Lower leg skin (tissue), 3 donors: ENCODE measurements at regions not wholly inside any gene's neighbourhood (a gene's known extent, or its start where the extent isn't known, plus 50 kb on each side); places are given as distances from the start of the nearest gene placed in this dataset.

Experiments used
- POLR2A ChIP-seq, 2 donors: fragments of 450-650 bp; IDR thresholded peaks; one replicate each; pipeline ENCODE4 v1.6.1; 2016 to 2017; ENCODE audit warnings: antibody characterized with exemption in 2 of 2, mild to moderate bottlenecking in 1 of 2, moderate library complexity in 1 of 2
- TF ChIP-seq, protein P1 (sequence below), 3 donors: fragments of 450-650 bp; IDR thresholded peaks; one replicate each; pipeline ENCODE4 v1.5.1; 2016; ENCODE audit warnings: antibody characterized with exemption in 3 of 3, mild to moderate bottlenecking in 3 of 3, moderate library complexity in 2 of 3

DNA sequence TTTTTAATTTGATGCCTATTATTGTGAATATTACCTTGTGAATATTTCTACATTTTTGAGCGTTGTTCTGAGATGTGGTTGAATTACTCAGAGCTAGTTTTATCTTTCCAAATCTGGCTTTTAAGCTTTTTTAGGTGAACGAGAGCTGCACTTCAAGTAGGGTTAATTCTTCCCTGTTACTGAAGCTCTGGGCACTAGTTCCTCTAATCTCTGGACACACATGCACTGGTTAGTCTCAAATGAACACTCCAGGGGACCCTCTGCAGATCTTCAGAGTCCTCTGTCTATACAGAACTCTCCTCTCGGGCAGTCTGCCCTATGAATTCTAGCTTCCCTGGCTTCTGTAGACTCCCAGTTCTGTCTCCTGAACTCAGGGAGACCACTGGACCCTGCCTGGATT, 237.5 kb upstream of the TBC1D5 start:
- TF ChIP-seq, protein P1, sequence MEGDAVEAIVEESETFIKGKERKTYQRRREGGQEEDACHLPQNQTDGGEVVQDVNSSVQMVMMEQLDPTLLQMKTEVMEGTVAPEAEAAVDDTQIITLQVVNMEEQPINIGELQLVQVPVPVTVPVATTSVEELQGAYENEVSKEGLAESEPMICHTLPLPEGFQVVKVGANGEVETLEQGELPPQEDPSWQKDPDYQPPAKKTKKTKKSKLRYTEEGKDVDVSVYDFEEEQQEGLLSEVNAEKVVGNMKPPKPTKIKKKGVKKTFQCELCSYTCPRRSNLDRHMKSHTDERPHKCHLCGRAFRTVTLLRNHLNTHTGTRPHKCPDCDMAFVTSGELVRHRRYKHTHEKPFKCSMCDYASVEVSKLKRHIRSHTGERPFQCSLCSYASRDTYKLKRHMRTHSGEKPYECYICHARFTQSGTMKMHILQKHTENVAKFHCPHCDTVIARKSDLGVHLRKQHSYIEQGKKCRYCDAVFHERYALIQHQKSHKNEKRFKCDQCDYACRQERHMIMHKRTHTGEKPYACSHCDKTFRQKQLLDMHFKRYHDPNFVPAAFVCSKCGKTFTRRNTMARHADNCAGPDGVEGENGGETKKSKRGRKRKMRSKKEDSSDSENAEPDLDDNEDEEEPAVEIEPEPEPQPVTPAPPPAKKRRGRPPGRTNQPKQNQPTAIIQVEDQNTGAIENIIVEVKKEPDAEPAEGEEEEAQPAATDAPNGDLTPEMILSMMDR (IDR thresholded peaks at IDR 0.05), result no peak
- no peak for TF ChIP-seq POLR2A (IDR thresholded peaks at IDR 0.05)
